ENCODE measurements at regions not wholly inside any gene's neighbourhood (a gene's known extent, or its start where the extent isn't known, plus 50 kb on each side); places are given as distances from the start of the nearest gene placed in this dataset.

DNA sequence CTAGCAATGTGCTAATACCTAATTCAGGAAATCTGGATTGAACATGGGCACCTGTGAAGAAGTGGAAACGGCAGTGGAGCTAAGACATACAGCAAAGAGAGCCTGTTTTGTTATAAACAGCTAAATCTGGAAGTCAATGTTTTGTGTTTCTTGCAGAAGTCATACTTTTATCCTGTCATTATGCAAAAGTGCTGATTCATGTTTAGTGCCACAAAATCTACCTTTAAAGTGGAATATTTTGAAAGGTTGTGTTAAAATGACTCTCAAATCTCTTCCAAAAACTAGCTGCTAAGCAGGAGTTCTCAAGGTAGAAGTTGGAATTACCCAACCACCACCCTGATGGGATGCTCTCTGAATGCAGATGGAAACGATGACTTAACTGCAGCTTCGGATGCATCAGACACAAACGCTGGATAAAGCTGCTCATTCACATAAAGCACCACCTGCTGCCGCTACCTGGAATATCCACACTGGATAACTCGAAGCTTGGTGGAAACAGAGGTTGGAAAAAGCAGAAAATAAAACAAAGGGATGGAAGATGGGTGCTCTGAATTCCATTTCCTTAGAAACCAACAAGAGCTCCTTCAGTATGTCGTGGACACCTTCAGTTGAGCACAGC lies 132.6 kb upstream of the ZNF236 start:
- TF ChIP-seq, protein P1, sequence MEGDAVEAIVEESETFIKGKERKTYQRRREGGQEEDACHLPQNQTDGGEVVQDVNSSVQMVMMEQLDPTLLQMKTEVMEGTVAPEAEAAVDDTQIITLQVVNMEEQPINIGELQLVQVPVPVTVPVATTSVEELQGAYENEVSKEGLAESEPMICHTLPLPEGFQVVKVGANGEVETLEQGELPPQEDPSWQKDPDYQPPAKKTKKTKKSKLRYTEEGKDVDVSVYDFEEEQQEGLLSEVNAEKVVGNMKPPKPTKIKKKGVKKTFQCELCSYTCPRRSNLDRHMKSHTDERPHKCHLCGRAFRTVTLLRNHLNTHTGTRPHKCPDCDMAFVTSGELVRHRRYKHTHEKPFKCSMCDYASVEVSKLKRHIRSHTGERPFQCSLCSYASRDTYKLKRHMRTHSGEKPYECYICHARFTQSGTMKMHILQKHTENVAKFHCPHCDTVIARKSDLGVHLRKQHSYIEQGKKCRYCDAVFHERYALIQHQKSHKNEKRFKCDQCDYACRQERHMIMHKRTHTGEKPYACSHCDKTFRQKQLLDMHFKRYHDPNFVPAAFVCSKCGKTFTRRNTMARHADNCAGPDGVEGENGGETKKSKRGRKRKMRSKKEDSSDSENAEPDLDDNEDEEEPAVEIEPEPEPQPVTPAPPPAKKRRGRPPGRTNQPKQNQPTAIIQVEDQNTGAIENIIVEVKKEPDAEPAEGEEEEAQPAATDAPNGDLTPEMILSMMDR (IDR thresholded peaks at IDR 0.05) = no peak
- TF ChIP-seq POLR2AphosphoS5 (IDR thresholded peaks at IDR 0.05) = no peak

Measured in sigmoid colon (tissue), 4 donors.